Epithelial cell of proximal tubule (primary cell): ENCODE measurements at regions not wholly inside any gene's neighbourhood (a gene's known extent, or its start where the extent isn't known, plus 50 kb on each side); places are given as distances from the start of the nearest gene placed in this dataset.

ENCODE experiments used
- DNase-seq: peaks from one replicate; pipeline ENCODE4 v3.0.0-alpha.2; 2011; ENCODE audit warnings: low read depth
- H3K4me3 ChIP-seq: 2 replicates; pipeline ENCODE4 v1.5.1; 2011; ENCODE audit warnings: low read depth, mild to moderate bottlenecking, low read length
- CTCF ChIP-seq: conservative IDR thresholded peaks from 2 replicates; pipeline ENCODE4 v1.5.1; 2012; ENCODE audit warnings: low read depth, mild to moderate bottlenecking, low read length

GRCh38 chr5:8457187-8458037 is 588.5 kb downstream of the MTRR start:
- peak; percentile 57 for DNase-seq
- H3K4me3 ChIP-seq, result peak overlapping the region; percentile 74
- TF ChIP-seq CTCF, result no peak

- no peak for TF ChIP-seq CTCF
- peak overlapping the region; percentile 74 for H3K4me3 ChIP-seq
- no peak for DNase-seq
These were observed 589.1 kb downstream of the MTRR start for GRCh38 chr5:8458038-8458383.

- no peak for TF ChIP-seq CTCF
- DNase-seq, result no peak
- no peak overlapping the region for H3K4me3 ChIP-seq
These were observed 592.6 kb downstream of the MTRR start for GRCh38 chr5:8461543-8461942.

GRCh38 chr5:8462565-8462964 is 593.6 kb downstream of the MTRR start:
- DNase-seq, result no peak
- TF ChIP-seq CTCF, result no peak

GRCh38 chr5:8470489-8470888 is 601.5 kb downstream of the MTRR start:
- no peak for TF ChIP-seq CTCF
- no peak overlapping the region for H3K4me3 ChIP-seq
- DNase-seq, result no peak

More at GRCh38 chr5:8462565-8462964, 593.6 kb downstream of the MTRR start:
- H3K4me3 ChIP-seq, result no peak overlapping the region

GRCh38 chr5:8471581-8471980 is 602.6 kb downstream of the MTRR start:
- no peak for TF ChIP-seq CTCF
- H3K4me3 ChIP-seq, result no peak overlapping the region
- DNase-seq, result no peak

- H3K4me3 ChIP-seq, result no peak overlapping the region
- no peak for DNase-seq
- no peak for TF ChIP-seq CTCF
These were observed 604.1 kb downstream of the MTRR start for GRCh38 chr5:8473016-8473415.
